ENCODE measurements at regions not wholly inside any gene's neighbourhood (a gene's known extent, or its start where the extent isn't known, plus 50 kb on each side); places are given as distances from the start of the nearest gene placed in this dataset.

DNA sequence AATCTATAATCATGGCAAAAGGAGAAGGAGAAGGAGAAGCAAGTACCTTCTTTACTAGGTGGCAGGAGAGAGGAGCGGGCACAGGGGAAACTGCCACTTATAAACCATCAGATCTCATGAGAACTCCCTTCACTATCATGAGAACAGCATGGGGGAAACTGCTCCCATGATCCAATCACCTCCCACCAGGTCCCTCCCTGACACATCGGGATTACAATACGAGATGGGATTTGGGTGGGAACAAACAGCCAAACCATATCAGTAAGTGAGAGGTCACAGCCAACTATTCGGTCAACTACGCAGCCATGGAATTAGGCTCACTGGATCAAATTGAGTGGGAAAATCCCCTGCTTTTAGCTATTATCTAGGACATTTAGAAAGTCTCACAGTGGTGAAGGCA is 54.2 kb upstream of the STEAP1B start:
- H3K4me3 Mint-ChIP-seq (ENCODE audit: unreplicated experiment) = no peak overlapping the region
- H3K4me1 Mint-ChIP-seq (ENCODE audit: low read depth, unreplicated experiment) = no peaks in the 10 kb centered on the region
- intact Hi-C loops (cut with micrococcal nuclease; ENCODE audit: unreplicated experiment) = no loop called here
- no peaks in the 10 kb centered on the region for H3K27me3 Mint-ChIP-seq (ENCODE audit: insufficient read depth, unreplicated experiment)
- Histone ChIP-seq H3K27me3 (replicated peaks; ENCODE audit: control insufficient read depth, insufficient read depth, low read length) (no peaks in the 10 kb centered on the region), H3K9me3 (no peaks in the 10 kb centered on the region), H3K4me1 (no peaks in the 10 kb centered on the region), H3K36me3 (ENCODE audit: control insufficient read depth, insufficient read depth, low read length) (no peaks in the 10 kb centered on the region), H3K4me3 (ENCODE audit: low read depth, low read length) (no peak overlapping the region)
- H3K9me3 Mint-ChIP-seq (ENCODE audit: unreplicated experiment) = no peaks in the 10 kb centered on the region
- CTCF ChIA-PET = interaction anchor here (0.5 kb wide), 1 partner anchor 1055 kb away, joined by 3 read pairs; no protein-coding TSS in a partner anchor
- no TSS peak for BruUV-seq (replicated peaks)
- H3K36me3 Mint-ChIP-seq (ENCODE audit: insufficient read depth, unreplicated experiment) = no peaks in the 10 kb centered on the region
- no peak for TF ChIP-seq CTCF (IDR thresholded peaks at IDR 0.05; ENCODE audit: insufficient read depth in 1 of 2, low read depth in 1 of 2, low read length in 1 of 2, severe bottlenecking in 1 of 2, unreplicated experiment in 1 of 2)
- no peak overlapping the region for H3K27ac Mint-ChIP-seq (ENCODE audit: unreplicated experiment)
- no peak for DNase-seq
- POLR2A ChIA-PET = no interaction called here

GRCh38 chr7:22551768-22552513 is 52.0 kb upstream of the STEAP1B start:
- no peaks in the 10 kb centered on the region for H3K36me3 ChIP-seq (ENCODE audit: control insufficient read depth, insufficient read depth, low read length)
- intact Hi-C loops (cut with micrococcal nuclease; ENCODE audit: unreplicated experiment) = no loop called here
- CTCF ChIA-PET = no interaction called here
- H3K4me1 ChIP-seq = no peaks in the 10 kb centered on the region
- Mint-ChIP-seq H3K36me3 (ENCODE audit: insufficient read depth, unreplicated experiment) (no peaks in the 10 kb centered on the region), H3K27me3 (ENCODE audit: insufficient read depth, unreplicated experiment) (no peaks in the 10 kb centered on the region), H3K27ac (ENCODE audit: unreplicated experiment) (no peak overlapping the region), H3K4me1 (ENCODE audit: low read depth, unreplicated experiment) (no peaks in the 10 kb centered on the region), H3K9me3 (ENCODE audit: unreplicated experiment) (no peaks in the 10 kb centered on the region), H3K4me3 (ENCODE audit: unreplicated experiment) (no peak overlapping the region)
- POLR2A ChIA-PET = no interaction called here
- DNase-seq = no peak
- no TSS peak for BruUV-seq (replicated peaks)
- no peaks in the 10 kb centered on the region for H3K9me3 ChIP-seq
- no peak overlapping the region for H3K4me3 ChIP-seq (ENCODE audit: low read depth, low read length)
- H3K27me3 ChIP-seq (replicated peaks; ENCODE audit: control insufficient read depth, insufficient read depth, low read length) = no peaks in the 10 kb centered on the region
- TF ChIP-seq CTCF (IDR thresholded peaks at IDR 0.05; ENCODE audit: insufficient read depth in 1 of 2, low read depth in 1 of 2, low read length in 1 of 2, severe bottlenecking in 1 of 2, unreplicated experiment in 1 of 2) = no peak

DNA sequence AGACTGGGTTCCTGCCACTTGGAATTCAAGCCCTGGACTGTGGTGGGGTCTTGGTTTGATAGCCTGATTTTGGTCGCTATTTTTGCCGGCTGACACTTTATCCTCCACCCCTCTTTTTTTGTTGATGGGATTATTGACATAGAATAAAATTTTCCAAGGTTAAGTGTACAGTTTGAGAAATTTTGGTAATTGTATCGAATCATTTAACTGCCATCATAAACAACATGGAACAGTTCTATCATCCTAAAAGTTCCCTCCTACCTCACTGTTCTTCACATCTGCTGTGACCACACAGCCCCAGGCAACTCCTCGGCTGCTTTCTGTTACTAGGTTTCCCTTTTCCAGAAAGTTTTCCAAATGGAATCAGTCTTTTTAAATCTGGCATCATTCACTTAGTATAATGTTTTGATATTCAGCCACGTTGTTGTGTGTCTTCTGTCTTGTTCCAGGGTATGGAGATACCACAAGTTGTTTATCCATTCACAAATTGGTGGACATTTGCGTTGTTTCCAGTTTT is 50.6 kb upstream of the STEAP1B start:
- Mint-ChIP-seq H3K36me3 (ENCODE audit: insufficient read depth, unreplicated experiment) (no peaks in the 10 kb centered on the region), H3K27me3 (ENCODE audit: insufficient read depth, unreplicated experiment) (no peaks in the 10 kb centered on the region), H3K4me1 (ENCODE audit: low read depth, unreplicated experiment) (no peaks in the 10 kb centered on the region), H3K27ac (ENCODE audit: unreplicated experiment) (no peak overlapping the region), H3K9me3 (ENCODE audit: unreplicated experiment) (no peaks in the 10 kb centered on the region), H3K4me3 (ENCODE audit: unreplicated experiment) (no peak overlapping the region)
- Histone ChIP-seq H3K27me3 (replicated peaks; ENCODE audit: control insufficient read depth, insufficient read depth, low read length) (no peaks in the 10 kb centered on the region), H3K4me1 (peaks cover 8% of the 10 kb centered on the region), H3K4me3 (ENCODE audit: low read depth, low read length) (no peak overlapping the region), H3K36me3 (ENCODE audit: control insufficient read depth, insufficient read depth, low read length) (no peaks in the 10 kb centered on the region), H3K9me3 (no peaks in the 10 kb centered on the region)
- ChIA-PET POLR2A (no interaction called here), CTCF (no interaction called here)
- no peak for DNase-seq
- BruUV-seq (replicated peaks) = no TSS peak
- intact Hi-C loops (cut with micrococcal nuclease; ENCODE audit: unreplicated experiment) = no loop called here
- TF ChIP-seq CTCF (IDR thresholded peaks at IDR 0.05; ENCODE audit: insufficient read depth in 1 of 2, low read depth in 1 of 2, low read length in 1 of 2, severe bottlenecking in 1 of 2, unreplicated experiment in 1 of 2) = no peak

Measured in Caco-2 (cell line).